ENCODE measurements at regions not wholly inside any gene's neighbourhood (a gene's known extent, or its start where the extent isn't known, plus 50 kb on each side); places are given as distances from the start of the nearest gene placed in this dataset.
"Not testable (repeated sequence)": the region's sequence is repeated elsewhere in the genome, so short reads cannot be mapped to it uniquely, and the experiment has no call there.

DNA sequence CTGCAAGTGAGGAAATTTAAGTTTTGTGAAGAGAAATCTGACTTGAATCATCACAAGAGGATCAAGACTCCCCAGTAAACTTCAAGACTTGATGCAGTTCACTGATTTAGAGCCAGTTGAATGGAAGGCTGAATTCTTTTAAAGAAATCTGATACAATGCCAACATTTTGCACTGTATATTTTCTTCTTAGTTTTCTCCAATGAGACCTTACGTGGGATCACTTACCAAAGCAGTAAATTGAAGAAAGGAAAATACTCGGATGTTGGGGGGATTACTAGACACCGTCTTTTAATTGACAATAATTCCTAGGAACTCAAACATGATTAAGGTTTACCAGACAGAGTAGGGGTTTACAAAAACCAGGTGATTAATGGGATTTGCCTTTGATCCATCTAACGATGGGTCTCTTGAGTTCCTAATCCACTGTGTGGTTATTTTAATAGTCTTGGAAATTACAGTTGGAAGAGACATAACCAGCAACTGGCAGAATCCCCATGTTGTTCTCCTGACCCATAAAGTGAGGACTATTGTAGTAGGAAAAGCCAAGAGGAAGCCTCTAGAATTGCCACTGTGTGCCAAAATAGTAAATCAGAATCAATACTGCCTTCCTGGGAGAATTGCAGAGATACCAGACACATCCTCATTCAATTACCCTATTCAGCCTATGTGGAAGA, 354.5 kb downstream of the PID1 start:
- H3K27ac ChIP-seq (ENCODE audit: low read depth, low read length): no peak overlapping the region
- H3K27me3 ChIP-seq (ENCODE audit: insufficient read depth, low read length, poor library complexity, severe bottlenecking): no peaks in the 10 kb centered on the region
- peaks cover 0 to 19% (median 4%) of the 10 kb centered on the region in 5 donors for H3K9me3 Mint-ChIP-seq
- no peak overlapping the region for H3K4me3 Mint-ChIP-seq
- DNase-seq: no peak
- no peak overlapping the region for H3K4me3 ChIP-seq (ENCODE audit: low read length)
- POLR2A ChIA-PET: no interaction called here
- no peaks in the 10 kb centered on the region for H3K9me3 ChIP-seq (ENCODE audit: low read length)
- H3K27ac Mint-ChIP-seq: no peak overlapping the region
- no peaks in the 10 kb centered on the region for H3K36me3 Mint-ChIP-seq
- CTCF ChIA-PET: no interaction called here
- no peaks in the 10 kb centered on the region for H3K36me3 ChIP-seq (ENCODE audit: insufficient read depth, low read length)
- no peaks in the 10 kb centered on the region for H3K4me1 ChIP-seq (ENCODE audit: insufficient read depth, low read length)
- H3K27me3 Mint-ChIP-seq: no peaks in the 10 kb centered on the region
- H3K4me1 Mint-ChIP-seq: no peaks in the 10 kb centered on the region

GRCh38 chr2:228913176-228913575, 357.9 kb downstream of the PID1 start:
- Mint-ChIP-seq H3K9me3 (peaks cover 1 to 9% (median 2%) of the 10 kb centered on the region in 5 donors), H3K4me3 (no peak overlapping the region), H3K27me3 (no peaks in the 10 kb centered on the region), H3K4me1 (no peaks in the 10 kb centered on the region), H3K36me3 (no peaks in the 10 kb centered on the region), H3K27ac (no peak overlapping the region)
- ChIA-PET CTCF (no interaction called here), POLR2A (no interaction called here)
- Histone ChIP-seq H3K27ac (ENCODE audit: low read depth, low read length) (no peak overlapping the region), H3K4me3 (ENCODE audit: low read length) (no peak overlapping the region), H3K4me1 (ENCODE audit: insufficient read depth, low read length) (no peaks in the 10 kb centered on the region), H3K36me3 (ENCODE audit: insufficient read depth, low read length) (no peaks in the 10 kb centered on the region), H3K27me3 (ENCODE audit: insufficient read depth, low read length, poor library complexity, severe bottlenecking) (no peaks in the 10 kb centered on the region), H3K9me3 (ENCODE audit: low read length) (no peaks in the 10 kb centered on the region)
- no peak for DNase-seq

- H3K4me1 Mint-ChIP-seq; H3K27me3 ChIP-seq (ENCODE audit: insufficient read depth, low read length, poor library complexity, severe bottlenecking); H3K36me3 ChIP-seq (ENCODE audit: insufficient read depth, low read length); H3K4me1 ChIP-seq (ENCODE audit: insufficient read depth, low read length); POLR2A ChIA-PET; H3K9me3 ChIP-seq (ENCODE audit: low read length); H3K9me3 Mint-ChIP-seq; H3K27me3 Mint-ChIP-seq; H3K36me3 Mint-ChIP-seq; DNase-seq; CTCF ChIA-PET; H3K27ac Mint-ChIP-seq; H3K4me3 ChIP-seq (ENCODE audit: low read length); H3K4me3 Mint-ChIP-seq; H3K27ac ChIP-seq (ENCODE audit: low read depth, low read length): not testable (repeated sequence)
These were observed 360.2 kb downstream of the PID1 start for GRCh38 chr2:228910872-228911271.

- no peak overlapping the region for H3K27ac Mint-ChIP-seq
- Histone ChIP-seq H3K27me3 (ENCODE audit: insufficient read depth, low read length, poor library complexity, severe bottlenecking) (no peaks in the 10 kb centered on the region), H3K4me3 (ENCODE audit: low read length) (no peak overlapping the region), H3K36me3 (ENCODE audit: insufficient read depth, low read length) (no peaks in the 10 kb centered on the region), H3K4me1 (ENCODE audit: insufficient read depth, low read length) (no peaks in the 10 kb centered on the region), H3K27ac (ENCODE audit: low read depth, low read length) (no peak overlapping the region), H3K9me3 (ENCODE audit: low read length) (no peaks in the 10 kb centered on the region)
- no peaks in the 10 kb centered on the region for H3K4me1 Mint-ChIP-seq
- H3K27me3 Mint-ChIP-seq: no peaks in the 10 kb centered on the region
- CTCF ChIA-PET: no interaction called here
- H3K9me3 Mint-ChIP-seq: peaks cover 3 to 10% (median 5%) of the 10 kb centered on the region in 5 donors
- no peak for DNase-seq
- no peaks in the 10 kb centered on the region for H3K36me3 Mint-ChIP-seq
- POLR2A ChIA-PET: no interaction called here
- H3K4me3 Mint-ChIP-seq: no peak overlapping the region
These were observed 368.9 kb downstream of the PID1 start for GRCh38 chr2:228902176-228902575.

- Histone ChIP-seq H3K27me3 (ENCODE audit: insufficient read depth, low read length, poor library complexity, severe bottlenecking) (no peaks in the 10 kb centered on the region), H3K9me3 (ENCODE audit: low read length) (no peaks in the 10 kb centered on the region), H3K36me3 (ENCODE audit: insufficient read depth, low read length) (no peaks in the 10 kb centered on the region), H3K4me3 (ENCODE audit: low read length) (no peak overlapping the region), H3K27ac (ENCODE audit: low read depth, low read length) (no peak overlapping the region), H3K4me1 (ENCODE audit: insufficient read depth, low read length) (no peaks in the 10 kb centered on the region)
- ChIA-PET POLR2A (no interaction called here), CTCF (no interaction called here)
- Mint-ChIP-seq H3K27me3 (no peaks in the 10 kb centered on the region), H3K36me3 (no peaks in the 10 kb centered on the region), H3K27ac (no peak overlapping the region), H3K9me3 (peaks cover 3 to 10% (median 5%) of the 10 kb centered on the region in 5 donors), H3K4me1 (no peaks in the 10 kb centered on the region), H3K4me3 (no peak overlapping the region)
- no peak for DNase-seq
These were observed 369.6 kb downstream of the PID1 start for GRCh38 chr2:228901531-228901930.

DNA sequence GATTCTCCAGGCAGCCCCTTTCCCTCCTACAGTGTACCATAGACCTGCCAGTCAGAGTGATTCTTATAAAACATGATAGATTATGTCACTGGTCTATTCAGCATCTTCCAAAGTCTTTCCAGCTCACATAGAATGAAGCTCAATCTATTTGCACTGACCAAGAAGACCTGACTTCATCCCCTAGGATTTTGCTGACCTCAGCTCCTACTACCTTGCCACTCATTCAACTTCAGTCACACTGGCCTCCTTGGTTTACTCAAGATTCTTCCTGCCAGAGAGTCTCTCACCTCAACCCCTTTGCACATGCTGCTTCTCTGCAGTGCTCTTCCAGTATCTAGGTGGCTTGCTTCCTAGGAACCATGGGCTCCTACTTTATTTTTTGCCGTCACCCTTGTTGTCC, 392.9 kb downstream of the PID1 start:
- Mint-ChIP-seq H3K27ac (no peak overlapping the region), H3K27me3 (no peaks in the 10 kb centered on the region), H3K4me3 (no peak overlapping the region), H3K9me3 (peaks cover 0 to 30% (median 11%) of the 10 kb centered on the region in 5 donors), H3K36me3 (no peaks in the 10 kb centered on the region), H3K4me1 (no peaks in the 10 kb centered on the region)
- ChIA-PET CTCF (no interaction called here), POLR2A (no interaction called here)
- H3K4me1 ChIP-seq (ENCODE audit: insufficient read depth, low read length): no peaks in the 10 kb centered on the region
- no peaks in the 10 kb centered on the region for H3K36me3 ChIP-seq (ENCODE audit: insufficient read depth, low read length)
- no peak for DNase-seq
- H3K9me3 ChIP-seq (ENCODE audit: low read length): no peaks in the 10 kb centered on the region
- no peaks in the 10 kb centered on the region for H3K27me3 ChIP-seq (ENCODE audit: insufficient read depth, low read length, poor library complexity, severe bottlenecking)
- no peak overlapping the region for H3K4me3 ChIP-seq (ENCODE audit: low read length)
- H3K27ac ChIP-seq (ENCODE audit: low read depth, low read length): no peak overlapping the region

DNA sequence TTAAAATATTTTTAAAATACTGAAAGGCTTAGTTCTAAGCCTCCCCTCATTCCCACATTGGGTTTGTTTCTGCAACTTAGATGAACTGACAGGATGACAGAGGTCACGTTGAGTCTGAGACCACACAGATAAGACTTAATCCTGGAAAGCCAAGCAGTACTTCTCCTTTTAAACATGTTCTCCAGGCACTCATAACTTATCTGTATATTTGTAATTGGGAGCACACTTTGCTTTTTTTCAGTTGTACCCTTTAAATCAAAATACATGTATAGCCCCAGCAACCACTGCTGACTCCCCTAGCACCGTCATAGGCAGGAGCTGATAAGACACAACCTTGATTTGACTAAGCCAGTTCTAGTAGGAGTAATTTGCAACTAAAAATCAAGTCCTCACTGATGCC, 394.8 kb downstream of the PID1 start:
- DNase-seq: no peak
- Histone ChIP-seq H3K9me3 (ENCODE audit: low read length) (no peaks in the 10 kb centered on the region), H3K27me3 (ENCODE audit: insufficient read depth, low read length, poor library complexity, severe bottlenecking) (no peaks in the 10 kb centered on the region), H3K27ac (ENCODE audit: low read depth, low read length) (no peak overlapping the region), H3K4me3 (ENCODE audit: low read length) (no peak overlapping the region), H3K36me3 (ENCODE audit: insufficient read depth, low read length) (no peaks in the 10 kb centered on the region), H3K4me1 (ENCODE audit: insufficient read depth, low read length) (no peaks in the 10 kb centered on the region)
- CTCF ChIA-PET: no interaction called here
- no peak overlapping the region for H3K4me3 Mint-ChIP-seq
- H3K4me1 Mint-ChIP-seq: no peaks in the 10 kb centered on the region
- H3K36me3 Mint-ChIP-seq: no peaks in the 10 kb centered on the region
- H3K27me3 Mint-ChIP-seq: no peaks in the 10 kb centered on the region
- POLR2A ChIA-PET: no interaction called here
- no peak overlapping the region for H3K27ac Mint-ChIP-seq
- H3K9me3 Mint-ChIP-seq: peaks cover 0 to 32% (median 12%) of the 10 kb centered on the region in 5 donors

DNA sequence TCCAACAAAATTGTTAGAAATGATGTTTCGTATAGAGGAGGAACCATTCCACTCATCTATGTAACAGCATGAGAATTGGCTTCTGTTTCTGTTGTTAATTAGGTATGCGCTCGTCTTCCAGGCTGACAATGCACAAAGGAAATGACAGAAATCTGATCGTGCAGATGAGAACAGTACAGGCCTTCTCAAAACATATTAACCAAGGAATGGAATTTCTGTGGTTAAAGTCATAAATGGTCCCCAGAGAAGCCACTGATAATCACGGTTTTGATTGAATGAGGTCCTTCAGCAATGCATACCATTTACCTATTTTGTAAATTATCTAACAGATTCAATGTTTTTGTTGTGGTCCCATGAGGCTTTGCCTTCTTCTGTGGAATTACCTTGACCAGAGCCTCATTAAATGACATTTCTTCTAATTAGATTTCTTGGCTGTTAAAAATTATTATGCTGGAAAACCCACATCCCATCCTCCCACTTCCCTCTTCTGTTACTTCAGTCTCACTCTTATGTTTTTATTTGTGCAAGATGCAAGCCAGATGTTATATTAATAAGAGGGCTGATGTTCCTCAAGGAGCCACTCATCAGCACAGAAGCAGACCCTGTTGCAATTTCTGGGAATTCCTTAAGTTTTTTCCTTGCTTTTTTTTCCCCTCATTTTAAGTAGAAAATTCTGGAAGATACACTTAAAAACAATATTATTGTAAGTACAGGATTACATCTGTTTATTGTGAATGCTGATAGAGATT, 395.8 kb downstream of the PID1 start:
- Mint-ChIP-seq H3K9me3 (peaks cover 0 to 40% (median 12%) of the 10 kb centered on the region in 5 donors), H3K36me3 (no peaks in the 10 kb centered on the region), H3K4me3 (no peak overlapping the region), H3K4me1 (no peaks in the 10 kb centered on the region), H3K27me3 (no peaks in the 10 kb centered on the region), H3K27ac (no peak overlapping the region)
- no peak for DNase-seq
- no peaks in the 10 kb centered on the region for H3K27me3 ChIP-seq (ENCODE audit: insufficient read depth, low read length, poor library complexity, severe bottlenecking)
- H3K4me1 ChIP-seq (ENCODE audit: insufficient read depth, low read length): no peaks in the 10 kb centered on the region
- no peaks in the 10 kb centered on the region for H3K9me3 ChIP-seq (ENCODE audit: low read length)
- H3K36me3 ChIP-seq (ENCODE audit: insufficient read depth, low read length): no peaks in the 10 kb centered on the region
- POLR2A ChIA-PET: no interaction called here
- CTCF ChIA-PET: no interaction called here
- H3K4me3 ChIP-seq (ENCODE audit: low read length): no peak overlapping the region
- no peak overlapping the region for H3K27ac ChIP-seq (ENCODE audit: low read depth, low read length)

Data from CD8-positive, alpha-beta memory T cell (primary cell).